M059J (cell line): ENCODE measurements at regions not wholly inside any gene's neighbourhood (a gene's known extent, or its start where the extent isn't known, plus 50 kb on each side); places are given as distances from the start of the nearest gene placed in this dataset.
A peak's percentile ranks its signal among the peaks of the same experiment; 100 is the strongest.
"Not testable (repeated sequence)": the region's sequence is repeated elsewhere in the genome, so short reads cannot be mapped to it uniquely, and the experiment has no call there.

Experiments
- DNase-seq: peaks from one replicate; pipeline ENCODE4 v3.0.0-alpha.2; 2012; ENCODE audit warnings: low read depth

DNA sequence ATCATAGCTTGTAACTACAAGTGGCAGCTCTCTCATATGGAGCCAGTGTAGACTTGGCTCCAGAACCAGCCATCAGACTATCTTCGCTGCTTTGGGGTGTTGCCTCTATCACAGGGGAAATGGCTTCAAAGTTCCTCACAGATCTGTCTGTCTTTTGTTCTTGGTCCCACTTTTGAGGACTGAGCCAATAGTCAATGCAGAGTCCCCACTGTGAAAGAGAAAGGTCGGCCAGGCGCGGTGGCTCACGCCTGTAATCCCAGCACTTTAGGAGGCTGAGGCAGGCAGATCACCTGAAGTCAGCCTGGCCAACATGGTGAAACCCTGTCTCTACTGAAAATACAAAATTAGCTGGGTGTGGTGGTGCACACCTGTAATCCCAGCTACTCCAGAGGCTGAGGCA is 86.9 kb upstream of the FZD7 start:
- not testable (repeated sequence) for DNase-seq

- DNase-seq: no peak
These were observed 86.4 kb upstream of the FZD7 start for GRCh38 chr2:201947287-201947686.

- no peak for DNase-seq
These were observed 84.3 kb upstream of the FZD7 start for GRCh38 chr2:201949181-201949926.

GRCh38 chr2:201949927-201950246 is 83.8 kb upstream of the FZD7 start:
- no peak for DNase-seq

- no peak for DNase-seq
These were observed 83.0 kb upstream of the FZD7 start for GRCh38 chr2:201950606-201951005.

DNA sequence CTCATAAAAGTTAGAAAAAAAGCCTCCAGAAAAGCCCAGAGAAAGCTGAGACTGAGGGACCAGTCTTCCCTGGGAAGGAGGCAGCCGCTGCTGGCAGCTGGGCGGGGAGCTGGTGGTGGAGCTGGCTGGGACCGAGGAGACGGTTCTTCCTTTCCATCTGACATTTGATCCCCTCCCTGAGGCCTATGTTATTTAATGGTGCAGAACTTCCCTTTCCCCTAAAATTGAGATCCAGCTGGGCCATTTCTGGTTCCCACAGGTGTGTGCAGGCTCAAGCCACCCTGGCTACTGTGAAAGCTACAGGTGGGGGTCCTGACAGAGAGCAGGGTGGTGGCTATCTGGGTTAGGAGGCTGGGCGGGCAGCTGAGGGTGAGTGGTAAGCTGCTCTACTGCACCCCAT is 81.5 kb upstream of the FZD7 start:
- DNase-seq: no peak

DNA sequence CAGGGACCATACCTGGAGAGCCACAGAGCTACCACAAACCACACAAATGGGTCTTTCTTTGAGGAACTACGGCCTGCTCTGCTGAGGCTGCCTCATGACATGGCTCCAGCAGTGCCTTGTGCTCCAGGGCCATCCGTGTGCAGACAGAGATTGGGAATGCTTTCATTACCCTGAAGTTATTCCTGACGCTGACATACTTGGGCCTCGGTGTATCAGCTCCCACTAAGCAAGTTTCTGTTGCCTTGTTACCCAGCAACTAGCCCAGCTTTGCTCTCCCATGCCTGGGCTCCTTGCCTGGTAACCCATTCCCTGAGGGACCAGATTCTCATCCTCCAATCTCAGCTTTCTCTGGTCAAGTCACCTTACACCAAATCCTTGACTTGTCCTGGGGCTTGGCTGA is 80.3 kb upstream of the FZD7 start:
- DNase-seq: no peak

DNA sequence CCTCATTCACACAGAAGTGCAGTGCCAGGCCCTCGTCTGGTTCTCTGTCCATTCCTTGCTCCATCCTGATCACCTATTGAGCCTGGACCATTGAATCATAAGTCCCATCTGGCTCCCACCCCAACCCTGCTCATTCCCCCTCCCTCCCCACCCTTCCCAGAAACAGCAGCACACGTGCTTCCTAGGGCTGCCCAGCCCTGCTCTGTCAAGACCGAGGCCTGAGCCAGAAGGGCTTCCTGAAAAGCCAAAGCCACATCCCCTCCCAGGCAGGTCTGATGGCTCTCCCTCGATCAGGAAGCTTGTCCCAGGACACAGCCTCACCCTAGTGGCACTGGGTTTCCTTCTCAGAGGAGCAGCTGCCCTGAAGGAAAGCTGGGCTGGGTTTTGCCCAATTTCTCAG is 79.8 kb upstream of the FZD7 start:
- DNase-seq: no peak

DNA sequence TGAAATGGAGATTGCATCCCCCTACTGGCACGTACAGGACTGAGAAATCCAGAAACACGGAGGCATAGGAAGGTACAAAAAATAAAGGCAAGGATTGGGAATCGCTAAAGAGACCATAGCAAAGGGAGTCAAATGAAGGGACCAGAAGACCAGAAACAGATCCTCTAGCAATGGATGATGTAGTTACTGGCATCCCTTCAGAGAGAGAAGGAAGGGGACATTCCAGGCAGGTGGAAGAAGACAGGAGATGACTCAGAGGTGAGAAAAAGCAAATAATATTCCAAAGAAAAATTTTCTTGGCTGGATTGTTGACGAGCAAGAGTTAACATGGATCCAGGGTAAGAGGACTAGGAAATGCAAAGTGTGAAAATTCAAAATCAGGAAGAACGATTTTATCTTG is 78.4 kb upstream of the FZD7 start:
- no peak for DNase-seq

GRCh38 chr2:201955702-201956141 is 77.9 kb upstream of the FZD7 start:
- DNase-seq: peak; percentile 22

DNA sequence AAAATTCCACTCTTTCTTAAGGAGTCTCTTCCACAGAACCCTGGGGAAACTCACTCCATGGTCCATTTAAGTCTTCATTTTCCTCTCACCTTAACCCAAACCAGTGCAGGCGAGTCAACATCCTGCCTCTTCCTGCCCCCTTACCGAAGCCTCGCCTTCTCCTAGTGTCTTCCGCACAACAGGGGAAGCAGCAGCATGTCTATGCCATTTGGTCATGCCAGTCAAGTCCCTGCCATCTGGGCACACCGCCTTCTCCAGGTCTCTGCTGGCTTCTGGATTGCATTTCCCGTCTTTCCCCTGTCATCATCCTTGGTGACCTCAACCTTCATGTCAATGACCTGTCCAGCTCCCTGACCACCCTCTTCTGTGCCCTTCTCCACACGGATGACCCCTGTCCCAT is 77.3 kb upstream of the FZD7 start:
- DNase-seq: no peak

- no peak for DNase-seq
These were observed 76.6 kb upstream of the FZD7 start for GRCh38 chr2:201957091-201957490.

- DNase-seq: no peak
These were observed 74.5 kb upstream of the FZD7 start for GRCh38 chr2:201959198-201959597.

DNA sequence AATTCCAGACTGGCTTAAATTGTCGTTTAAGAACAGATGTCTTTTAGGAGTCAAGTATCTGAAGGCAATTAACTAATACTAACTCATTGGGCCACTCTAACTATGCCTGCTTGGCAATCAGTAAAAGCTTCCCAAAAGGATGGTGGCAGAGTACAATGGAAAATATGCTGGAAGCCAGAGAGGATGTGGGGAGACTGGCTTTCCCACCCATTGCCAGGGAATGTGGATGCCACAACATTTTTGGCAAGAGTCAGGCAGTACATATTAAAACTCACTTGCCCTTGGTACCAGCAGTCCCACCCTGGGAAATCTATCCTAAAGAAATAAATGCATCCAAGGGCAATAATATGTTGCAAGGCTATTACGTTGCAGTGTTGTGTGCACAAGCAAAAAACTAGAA is 74.0 kb upstream of the FZD7 start:
- DNase-seq: peak; percentile 18

DNA sequence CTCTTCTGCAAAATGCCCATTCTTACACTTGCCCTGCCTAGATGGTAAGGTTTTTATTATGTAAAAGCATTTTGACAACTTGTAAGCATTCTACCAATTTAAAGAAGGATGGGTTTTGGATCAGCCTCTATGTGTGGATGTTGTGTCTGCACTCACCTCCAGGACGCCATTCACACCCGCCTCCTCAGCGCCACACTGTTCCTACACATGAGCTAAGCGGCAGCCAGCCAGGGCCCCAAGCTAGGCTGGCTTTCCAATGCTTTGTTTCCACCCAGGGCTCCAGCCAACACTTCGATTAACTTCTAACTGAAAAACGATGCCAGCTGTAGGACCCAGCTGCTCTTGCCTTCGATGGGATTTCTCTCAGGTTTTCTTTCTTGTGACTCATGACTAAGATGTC is 73.3 kb upstream of the FZD7 start:
- DNase-seq: no peak

DNA sequence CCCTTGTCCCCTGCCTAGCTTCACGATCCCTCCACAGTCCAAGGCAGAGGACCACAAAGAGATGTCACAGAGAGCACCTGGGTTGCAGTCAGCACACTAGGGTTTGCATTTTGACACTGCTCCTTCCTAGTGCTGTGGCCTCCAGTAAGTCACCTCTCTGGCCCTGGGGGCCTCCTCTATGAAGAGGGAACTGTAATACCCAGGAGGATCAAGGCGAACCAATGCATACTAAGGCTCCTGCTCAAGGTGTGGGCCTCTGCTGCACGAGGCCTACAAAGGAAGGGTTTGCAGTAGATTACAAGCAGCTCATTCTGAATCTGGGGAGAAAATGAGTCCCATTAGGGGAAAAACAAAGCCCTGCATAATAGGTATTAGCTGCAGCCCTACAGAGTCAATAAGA is 72.3 kb upstream of the FZD7 start:
- DNase-seq: no peak

DNA sequence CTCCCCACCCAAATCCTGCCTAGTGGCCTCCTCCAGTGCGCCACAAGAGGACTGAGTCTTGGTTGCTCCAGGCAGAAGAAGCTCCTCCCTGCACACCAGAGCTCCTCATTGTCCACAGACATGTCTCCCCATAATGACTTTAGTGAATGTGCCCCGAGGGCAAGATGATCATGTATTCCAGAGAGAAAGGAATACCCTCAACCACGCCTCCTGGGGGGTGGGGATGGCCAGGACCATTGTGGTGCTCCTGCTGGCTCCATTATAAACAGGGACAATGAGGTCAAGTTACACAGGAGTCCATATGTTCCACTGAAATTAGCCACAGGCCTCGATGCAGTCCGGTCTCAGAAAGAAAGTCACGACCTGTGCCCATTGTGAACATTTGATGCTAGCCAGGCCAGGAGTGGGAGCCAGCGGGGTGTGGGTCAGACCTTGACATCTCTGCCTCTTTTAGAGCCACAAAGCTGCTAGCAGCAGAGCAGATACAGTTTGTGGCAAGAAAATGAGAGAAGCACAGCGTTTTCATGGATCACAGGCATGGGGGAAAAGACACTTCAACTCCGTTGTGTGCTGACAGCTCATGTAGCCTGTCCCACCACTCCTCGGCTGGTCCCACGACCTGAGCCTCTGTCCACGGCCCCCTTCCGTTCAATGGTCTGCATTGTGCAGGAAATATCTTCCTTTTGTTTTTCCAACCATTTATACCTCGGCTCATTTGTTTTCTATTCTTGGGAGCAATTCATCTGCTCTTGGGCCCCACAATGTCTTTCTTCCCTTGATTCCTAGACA is 70.7 kb upstream of the FZD7 start:
- peak; percentile 23 for DNase-seq

DNA sequence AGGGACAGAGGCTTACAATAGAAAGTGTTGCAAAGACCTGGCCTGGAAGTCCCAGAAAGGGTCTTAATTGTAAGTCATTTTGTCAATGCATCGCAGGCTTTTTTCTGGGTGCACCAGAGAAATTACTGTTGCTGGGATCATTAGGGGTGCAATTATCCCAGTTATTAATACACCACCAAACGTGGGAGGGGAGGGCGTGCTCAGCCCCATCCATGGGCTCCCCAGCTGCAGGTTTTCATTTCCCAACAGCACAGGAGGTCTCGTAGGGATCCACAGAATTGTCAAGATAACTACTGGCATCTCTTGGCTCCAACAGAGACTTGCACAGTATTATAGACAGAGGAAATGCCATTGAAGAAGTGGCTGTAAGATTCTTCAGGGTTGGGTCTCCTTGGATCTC is 69.6 kb upstream of the FZD7 start:
- no peak for DNase-seq

GRCh38 chr2:201964631-201965206 is 68.9 kb upstream of the FZD7 start:
- DNase-seq: no peak

GRCh38 chr2:201965550-201965949 is 68.1 kb upstream of the FZD7 start:
- DNase-seq: peak; percentile 11

GRCh38 chr2:201966691-201967438 is 66.8 kb upstream of the FZD7 start:
- DNase-seq: no peak

DNA sequence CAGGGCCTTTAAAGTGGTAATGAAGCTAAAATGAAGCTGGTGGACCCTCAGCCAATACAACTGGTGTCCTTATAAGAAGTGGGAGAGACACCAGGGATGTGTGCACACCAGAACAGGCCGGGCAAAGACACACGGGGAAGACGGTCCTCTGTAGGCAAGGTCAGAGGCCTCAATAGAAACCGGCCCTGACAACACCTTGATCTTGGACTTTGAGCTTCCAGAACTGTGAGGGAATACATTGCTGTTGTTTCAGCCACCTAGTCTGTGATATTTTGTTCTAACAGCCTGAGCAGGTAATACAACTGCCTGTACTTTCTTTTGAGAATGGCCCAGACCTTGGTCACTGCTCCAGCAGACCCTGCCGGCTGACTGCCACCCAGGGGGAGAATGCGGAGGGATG is 65.6 kb upstream of the FZD7 start:
- no peak for DNase-seq

GRCh38 chr2:201968476-201968875 is 65.2 kb upstream of the FZD7 start:
- DNase-seq: no peak
